ENCODE measurements at regions not wholly inside any gene's neighbourhood (a gene's known extent, or its start where the extent isn't known, plus 50 kb on each side); places are given as distances from the start of the nearest gene placed in this dataset.

DNA sequence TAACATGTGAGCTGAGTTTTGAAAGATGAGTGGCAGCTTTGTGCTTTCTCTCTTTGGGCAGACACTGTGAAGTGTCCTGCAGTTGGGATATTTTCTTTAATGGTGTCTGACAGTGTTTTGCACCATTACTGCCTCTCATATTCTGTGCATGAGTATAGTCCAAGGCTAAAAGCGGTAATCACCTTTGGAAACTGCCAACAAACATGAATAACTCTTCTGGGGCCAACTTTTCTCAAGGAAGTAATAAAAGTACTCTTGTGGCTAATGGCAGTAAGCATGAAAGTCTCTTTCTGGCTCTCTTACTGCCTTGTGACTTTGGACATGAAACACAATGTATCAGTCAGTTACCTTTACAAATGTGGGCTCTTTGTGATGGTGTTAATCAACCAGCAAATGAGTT, 91.7 kb upstream of the SOX4 start:
- TF ChIP-seq, protein P1, sequence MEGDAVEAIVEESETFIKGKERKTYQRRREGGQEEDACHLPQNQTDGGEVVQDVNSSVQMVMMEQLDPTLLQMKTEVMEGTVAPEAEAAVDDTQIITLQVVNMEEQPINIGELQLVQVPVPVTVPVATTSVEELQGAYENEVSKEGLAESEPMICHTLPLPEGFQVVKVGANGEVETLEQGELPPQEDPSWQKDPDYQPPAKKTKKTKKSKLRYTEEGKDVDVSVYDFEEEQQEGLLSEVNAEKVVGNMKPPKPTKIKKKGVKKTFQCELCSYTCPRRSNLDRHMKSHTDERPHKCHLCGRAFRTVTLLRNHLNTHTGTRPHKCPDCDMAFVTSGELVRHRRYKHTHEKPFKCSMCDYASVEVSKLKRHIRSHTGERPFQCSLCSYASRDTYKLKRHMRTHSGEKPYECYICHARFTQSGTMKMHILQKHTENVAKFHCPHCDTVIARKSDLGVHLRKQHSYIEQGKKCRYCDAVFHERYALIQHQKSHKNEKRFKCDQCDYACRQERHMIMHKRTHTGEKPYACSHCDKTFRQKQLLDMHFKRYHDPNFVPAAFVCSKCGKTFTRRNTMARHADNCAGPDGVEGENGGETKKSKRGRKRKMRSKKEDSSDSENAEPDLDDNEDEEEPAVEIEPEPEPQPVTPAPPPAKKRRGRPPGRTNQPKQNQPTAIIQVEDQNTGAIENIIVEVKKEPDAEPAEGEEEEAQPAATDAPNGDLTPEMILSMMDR (IDR thresholded peaks at IDR 0.05) = no peak
- Histone ChIP-seq H3K27ac (no peak overlapping the region), H3K4me3 (no peak overlapping the region)
- no peak for DNase-seq (ENCODE audit: low spot score)

- H3K4me3 ChIP-seq = no peak overlapping the region
- no peak for DNase-seq (ENCODE audit: low spot score)
- no peak overlapping the region for H3K27ac ChIP-seq
- TF ChIP-seq, protein P1 (IDR thresholded peaks at IDR 0.05) = no peak
Measured at GRCh38 chr6:21502682-21503081, 90.9 kb upstream of the SOX4 start.

- no peak for DNase-seq (ENCODE audit: low spot score)
- TF ChIP-seq, protein P1 (IDR thresholded peaks at IDR 0.05) = no peak
- no peak overlapping the region for H3K4me3 ChIP-seq
- no peak overlapping the region for H3K27ac ChIP-seq
Measured at GRCh38 chr6:21504790-21505189, 88.8 kb upstream of the SOX4 start.

GRCh38 chr6:21505574-21505990, 88.0 kb upstream of the SOX4 start:
- TF ChIP-seq, protein P1 (IDR thresholded peaks at IDR 0.05) = no peak
- Histone ChIP-seq H3K27ac (no peak overlapping the region), H3K4me3 (no peak overlapping the region)
- DNase-seq (ENCODE audit: low spot score) = no peak

DNA sequence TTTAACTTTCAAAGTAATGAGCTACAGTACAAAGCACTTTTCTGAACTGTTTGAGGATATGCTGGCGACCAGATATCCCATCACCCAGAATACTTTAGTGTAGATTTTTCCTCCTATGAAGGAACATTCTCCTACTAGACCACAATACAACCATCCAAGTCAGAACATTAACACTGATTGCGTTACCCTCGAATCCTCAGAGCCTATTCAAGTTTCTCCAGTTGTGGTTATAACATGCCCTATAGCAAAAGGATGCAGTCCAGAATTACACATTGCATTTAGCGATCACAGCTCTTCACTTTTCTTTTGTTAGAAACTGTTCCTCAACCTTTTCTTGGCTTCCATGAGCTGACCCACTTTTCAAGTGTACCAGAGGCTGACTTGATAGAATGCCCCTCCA, 87.4 kb upstream of the SOX4 start:
- no peak overlapping the region for H3K4me3 ChIP-seq
- TF ChIP-seq, protein P1 (IDR thresholded peaks at IDR 0.05) = no peak
- H3K27ac ChIP-seq = no peak overlapping the region
- DNase-seq (ENCODE audit: low spot score) = no peak

DNA sequence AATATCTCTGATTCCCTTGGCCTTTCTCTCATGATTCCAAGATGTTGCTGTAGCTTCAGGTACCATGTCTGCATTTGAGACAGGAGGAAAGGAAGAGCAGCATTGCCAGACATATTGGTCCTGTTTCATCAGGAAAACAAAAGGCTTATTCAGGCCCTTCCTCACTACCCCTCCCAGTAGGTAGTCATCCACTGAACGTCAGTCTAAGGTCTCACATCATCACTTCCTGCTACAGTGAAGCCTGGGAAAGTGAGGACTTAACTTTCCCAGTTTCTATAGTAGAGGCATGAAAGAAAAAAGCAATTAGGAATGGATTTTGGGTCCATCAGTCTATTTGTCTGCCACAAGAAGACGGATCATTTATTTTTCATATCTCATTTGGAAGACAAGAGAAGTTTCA, 85.7 kb upstream of the SOX4 start:
- TF ChIP-seq, protein P1 (IDR thresholded peaks at IDR 0.05) = no peak
- H3K27ac ChIP-seq = no peak overlapping the region

DNA sequence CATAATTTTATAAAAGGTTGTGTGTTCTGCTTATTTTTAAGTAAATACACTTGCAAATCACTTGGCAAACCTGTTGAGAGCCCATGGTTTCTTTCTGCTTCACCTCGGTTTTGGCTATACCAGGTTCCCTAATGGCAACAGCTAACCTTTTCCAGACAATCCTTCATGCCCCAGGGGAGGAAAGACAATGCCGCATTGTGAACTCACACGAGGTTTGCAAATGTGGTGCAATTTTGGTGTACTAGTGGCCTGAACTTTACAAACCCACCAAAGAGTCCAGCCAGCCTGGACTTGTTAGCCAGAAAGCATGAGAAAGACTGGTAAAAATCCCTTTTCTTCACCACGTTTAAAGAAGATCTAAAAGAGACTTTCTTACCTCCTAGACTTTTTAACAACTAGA, 84.8 kb upstream of the SOX4 start:
- TF ChIP-seq, protein P1 (IDR thresholded peaks at IDR 0.05) = no peak
- H3K27ac ChIP-seq = no peak overlapping the region
- DNase-seq (ENCODE audit: low spot score) = no peak
- H3K4me3 ChIP-seq = no peak overlapping the region

More for the DNA sequence above, 85.7 kb upstream of the SOX4 start:
- H3K4me3 ChIP-seq = no peak overlapping the region
- no peak for DNase-seq (ENCODE audit: low spot score)

Measured in coronary artery (tissue), 2 donors.